Cardiac muscle cell (in vitro differentiated cells and primary cell): ENCODE measurements at regions not wholly inside any gene's neighbourhood (a gene's known extent, or its start where the extent isn't known, plus 50 kb on each side); places are given as distances from the start of the nearest gene placed in this dataset.

Source experiments
- DNase-seq, 2 donors: peaks; one replicate each; pipeline versions ENCODE4 v3.0.0 to v3.0.0-alpha.2; 2010 to 2017; ENCODE audit warnings: low read depth in 1 of 2, low spot score in 1 of 2
- H3K27ac ChIP-seq: fragments of 200-600 bp; sonication (generic); 2 replicates; pipeline ENCODE4 v1.5.1; 2016
- H3K27me3 ChIP-seq: fragments of 200-600 bp; sonication (generic); 2 replicates; pipeline ENCODE4 v1.6.0; 2016; ENCODE audit warnings: control low read depth
- H3K36me3 ChIP-seq: fragments of 200-600 bp; sonication (generic); 2 replicates; pipeline ENCODE4 v1.5.1; 2016; ENCODE audit warnings: control low read depth
- H3K4me1 ChIP-seq: fragments of 200-600 bp; sonication (generic); 2 replicates; pipeline ENCODE4 v1.8.1; 2017; ENCODE audit warnings: low read depth, mild to moderate bottlenecking, mixed run types
- H3K4me3 ChIP-seq: fragments of 200-600 bp; sonication (generic); 2 replicates; pipeline ENCODE4 v1.5.1; 2016; ENCODE audit warnings: mild to moderate bottlenecking
- H3K9me3 ChIP-seq: fragments of 200-600 bp; sonication (generic); 2 replicates; pipeline ENCODE4 v1.5.1; 2017; ENCODE audit warnings: low read depth, mild to moderate bottlenecking, control low read depth
- TF ChIP-seq, protein P1 (sequence below): IDR thresholded peaks from 2 replicates; pipeline ENCODE4 v1.5.1; 2012; ENCODE audit warnings: low read depth, mild to moderate bottlenecking, low read length

DNA sequence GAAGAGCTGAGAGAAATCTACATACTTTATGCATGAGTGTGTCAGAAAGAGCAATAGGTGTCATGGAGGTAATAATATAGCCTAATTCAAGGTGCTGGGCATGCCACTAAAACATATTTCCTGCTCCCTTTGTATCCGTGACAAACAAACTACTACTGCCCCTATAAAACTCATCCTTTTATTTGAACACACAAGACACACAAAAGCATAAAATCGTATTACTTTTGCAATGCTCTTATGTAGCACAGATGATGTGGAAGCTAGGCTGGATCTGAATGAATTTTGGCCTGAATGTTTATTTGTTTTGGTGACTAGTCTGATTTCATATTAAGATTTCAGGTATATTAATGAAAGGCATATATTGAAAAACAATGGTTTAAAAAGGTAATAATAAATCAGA lies 239.3 kb upstream of the NEGR1 start:
- Histone ChIP-seq H3K36me3 (no peaks in the 10 kb centered on the region), H3K27me3 (no peaks in the 10 kb centered on the region), H3K27ac (no peak overlapping the region), H3K4me1 (no peaks in the 10 kb centered on the region), H3K4me3 (no peak overlapping the region), H3K9me3 (no peaks in the 10 kb centered on the region)
- DNase-seq = no peak
- TF ChIP-seq, protein P1, sequence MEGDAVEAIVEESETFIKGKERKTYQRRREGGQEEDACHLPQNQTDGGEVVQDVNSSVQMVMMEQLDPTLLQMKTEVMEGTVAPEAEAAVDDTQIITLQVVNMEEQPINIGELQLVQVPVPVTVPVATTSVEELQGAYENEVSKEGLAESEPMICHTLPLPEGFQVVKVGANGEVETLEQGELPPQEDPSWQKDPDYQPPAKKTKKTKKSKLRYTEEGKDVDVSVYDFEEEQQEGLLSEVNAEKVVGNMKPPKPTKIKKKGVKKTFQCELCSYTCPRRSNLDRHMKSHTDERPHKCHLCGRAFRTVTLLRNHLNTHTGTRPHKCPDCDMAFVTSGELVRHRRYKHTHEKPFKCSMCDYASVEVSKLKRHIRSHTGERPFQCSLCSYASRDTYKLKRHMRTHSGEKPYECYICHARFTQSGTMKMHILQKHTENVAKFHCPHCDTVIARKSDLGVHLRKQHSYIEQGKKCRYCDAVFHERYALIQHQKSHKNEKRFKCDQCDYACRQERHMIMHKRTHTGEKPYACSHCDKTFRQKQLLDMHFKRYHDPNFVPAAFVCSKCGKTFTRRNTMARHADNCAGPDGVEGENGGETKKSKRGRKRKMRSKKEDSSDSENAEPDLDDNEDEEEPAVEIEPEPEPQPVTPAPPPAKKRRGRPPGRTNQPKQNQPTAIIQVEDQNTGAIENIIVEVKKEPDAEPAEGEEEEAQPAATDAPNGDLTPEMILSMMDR = no peak

GRCh38 chr1:72516826-72517225 lies 234.5 kb upstream of the NEGR1 start:
- Histone ChIP-seq H3K9me3 (no peaks in the 10 kb centered on the region), H3K27me3 (no peaks in the 10 kb centered on the region), H3K4me3 (no peak overlapping the region), H3K4me1 (no peaks in the 10 kb centered on the region), H3K27ac (no peak overlapping the region), H3K36me3 (no peaks in the 10 kb centered on the region)
- TF ChIP-seq, protein P1 = no peak
- DNase-seq = peak in 1 of 2 donors; percentile 28

DNA sequence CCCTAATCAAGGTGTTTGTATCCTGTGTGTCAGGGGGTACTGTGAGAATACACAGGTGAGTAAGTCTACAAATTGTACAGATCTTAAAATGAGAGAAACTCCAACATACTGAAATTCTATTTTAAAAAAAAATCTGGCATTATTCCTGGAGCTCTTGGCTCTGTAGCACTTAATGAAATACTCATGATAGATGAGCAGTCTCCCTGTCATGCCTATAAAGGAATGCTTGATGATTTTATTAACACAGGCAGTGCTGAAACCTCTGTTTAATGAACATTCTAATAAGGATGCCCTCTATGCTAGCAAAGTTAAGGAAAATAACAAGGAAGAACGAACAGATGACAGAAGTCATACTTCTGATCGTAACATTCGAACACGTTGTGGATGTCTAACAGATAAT lies 233.9 kb upstream of the NEGR1 start:
- Histone ChIP-seq H3K9me3 (no peaks in the 10 kb centered on the region), H3K4me3 (no peak overlapping the region), H3K27me3 (no peaks in the 10 kb centered on the region), H3K36me3 (no peaks in the 10 kb centered on the region), H3K27ac (no peak overlapping the region), H3K4me1 (no peaks in the 10 kb centered on the region)
- TF ChIP-seq, protein P1 = no peak
- peak in 1 of 2 donors; percentile 5 for DNase-seq

GRCh38 chr1:72498371-72498770 lies 216.0 kb upstream of the NEGR1 start:
- DNase-seq = peak in 1 of 2 donors; percentile 71
- H3K4me3 ChIP-seq = no peak overlapping the region
- H3K9me3 ChIP-seq = no peaks in the 10 kb centered on the region
- no peak overlapping the region for H3K27ac ChIP-seq
- no peaks in the 10 kb centered on the region for H3K36me3 ChIP-seq
- no peaks in the 10 kb centered on the region for H3K4me1 ChIP-seq
- TF ChIP-seq, protein P1 = no peak
- no peaks in the 10 kb centered on the region for H3K27me3 ChIP-seq

GRCh38 chr1:72489801-72490200 lies 207.5 kb upstream of the NEGR1 start:
- no peaks in the 10 kb centered on the region for H3K36me3 ChIP-seq
- H3K4me1 ChIP-seq = no peaks in the 10 kb centered on the region
- DNase-seq = no peak
- TF ChIP-seq, protein P1 = no peak
- no peak overlapping the region for H3K27ac ChIP-seq
- no peak overlapping the region for H3K4me3 ChIP-seq
- no peaks in the 10 kb centered on the region for H3K27me3 ChIP-seq
- no peaks in the 10 kb centered on the region for H3K9me3 ChIP-seq

DNA sequence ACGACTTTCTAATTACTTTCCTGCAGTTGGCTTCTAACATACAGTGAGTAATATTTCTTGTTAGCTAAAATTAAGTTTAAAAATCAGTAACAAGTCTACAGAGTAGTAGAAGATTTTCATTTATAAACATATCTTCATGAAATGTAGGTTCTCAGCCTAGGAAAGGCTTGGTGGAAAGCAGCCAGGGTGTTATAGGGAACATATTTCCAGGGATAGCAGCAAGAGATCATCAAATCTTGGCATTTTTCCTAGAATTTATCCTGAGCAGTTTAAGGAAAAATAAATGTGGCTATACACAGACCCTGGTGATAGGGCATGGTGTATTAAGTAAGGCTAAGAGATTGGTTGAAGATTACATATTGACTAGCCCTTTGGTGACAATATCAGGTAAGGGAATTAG lies 203.5 kb upstream of the NEGR1 start:
- H3K36me3 ChIP-seq = no peaks in the 10 kb centered on the region
- H3K27me3 ChIP-seq = no peaks in the 10 kb centered on the region
- H3K4me3 ChIP-seq = no peak overlapping the region
- TF ChIP-seq, protein P1 = no peak
- no peaks in the 10 kb centered on the region for H3K4me1 ChIP-seq
- no peak overlapping the region for H3K27ac ChIP-seq
- H3K9me3 ChIP-seq = no peaks in the 10 kb centered on the region
- peak in 1 of 2 donors; percentile 14 for DNase-seq
